Activated CD8-positive, alpha-beta memory T cell treated with anti-CD3 and anti-CD28 coated beads for 36 hours (primary cell): ENCODE measurements at regions not wholly inside any gene's neighbourhood (a gene's known extent, or its start where the extent isn't known, plus 50 kb on each side); places are given as distances from the start of the nearest gene placed in this dataset.
"Not testable (repeated sequence)": the region's sequence is repeated elsewhere in the genome, so short reads cannot be mapped to it uniquely, and the experiment has no call there.

Experiments
- CTCF ChIA-PET: fragments of 350-600 bp; sonication (Branson Sonifier 250); formaldehyde crosslinking; loops from one replicate; lab custom pipeline; 2021; ENCODE audit warnings: antibody characterized with exemption; lab: Charles Lee
- POLR2A ChIA-PET: fragments of 350-600 bp; sonication (Branson Sonifier 250); formaldehyde crosslinking; loops from one replicate; lab custom pipeline; 2021; ENCODE audit warnings: antibody characterized with exemption; lab: Charles Lee

DNA sequence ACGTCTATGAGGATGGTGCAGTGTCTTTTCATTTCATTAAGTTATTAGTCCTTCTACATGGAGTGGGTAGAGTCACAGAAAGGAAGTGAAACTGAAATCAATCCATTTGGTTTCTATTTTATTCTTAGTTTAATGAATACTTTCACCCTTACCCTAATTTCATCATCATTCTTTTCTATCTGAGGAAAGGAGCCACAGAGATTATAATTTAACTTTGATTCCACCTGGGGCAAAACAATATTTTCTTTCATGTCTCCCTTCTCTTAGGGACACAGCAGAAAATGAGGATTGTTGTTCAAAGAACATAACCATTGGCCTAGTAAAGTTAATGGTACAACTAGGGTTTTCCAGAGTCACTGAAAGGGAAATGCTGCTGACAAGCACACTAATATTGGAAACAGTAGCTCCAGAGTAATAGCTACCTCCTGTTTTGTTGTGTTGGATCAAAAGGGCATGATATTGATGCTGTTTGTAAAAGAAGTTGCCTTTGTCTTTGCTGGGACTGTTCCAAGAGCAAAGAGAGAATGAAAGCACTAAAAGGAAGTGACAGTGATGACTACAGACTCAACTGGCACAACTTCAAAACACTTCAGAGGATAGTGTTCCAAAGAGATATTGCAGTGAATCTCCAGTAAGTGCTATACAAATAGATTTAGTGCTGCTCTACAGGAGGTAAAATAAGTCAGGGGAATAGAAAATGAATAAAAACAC is 247.1 kb upstream of the PITX2 start:
- CTCF ChIA-PET: no interaction called here
- POLR2A ChIA-PET: no interaction called here

DNA sequence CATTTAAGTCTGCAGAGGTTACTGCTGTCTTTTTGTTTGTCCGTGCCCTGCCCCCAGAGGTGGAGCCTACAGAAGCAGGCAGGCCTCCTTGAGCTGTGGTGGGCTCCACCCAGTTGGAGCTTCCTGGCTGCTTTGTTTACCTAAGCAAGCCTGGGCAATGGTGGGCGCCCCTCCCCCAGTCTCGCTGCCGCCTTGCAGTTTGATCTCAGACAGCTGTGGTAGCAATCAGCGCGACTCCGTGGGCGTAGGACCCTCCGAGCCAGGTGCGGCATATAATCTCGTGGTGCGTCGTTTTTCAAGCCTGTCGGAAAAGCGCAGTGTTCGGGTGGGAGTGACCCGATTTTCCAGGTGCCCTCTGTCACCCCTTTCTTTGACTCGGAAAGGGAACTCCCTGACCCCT is 253.3 kb upstream of the PITX2 start:
- POLR2A ChIA-PET, CTCF ChIA-PET: not testable (repeated sequence)

DNA sequence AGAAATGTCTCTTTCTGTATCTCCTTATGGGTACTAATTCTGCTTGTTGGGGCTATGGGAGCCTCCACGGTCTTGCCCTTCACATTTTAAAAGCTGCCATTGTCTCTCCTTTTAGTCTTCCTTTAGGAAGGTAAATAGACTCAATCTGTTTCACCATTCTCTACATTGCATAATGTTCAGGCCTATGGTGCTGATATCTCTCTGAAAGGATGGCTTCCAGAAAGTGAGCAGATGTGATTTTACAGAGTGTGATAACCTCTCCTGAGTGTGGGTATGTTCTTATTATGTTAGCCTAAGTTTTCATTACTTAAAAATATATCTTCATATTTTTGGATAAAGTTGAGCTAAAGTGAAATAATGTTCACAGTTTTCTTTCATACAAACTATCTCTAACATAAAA is 254.0 kb upstream of the PITX2 start:
- POLR2A ChIA-PET: no interaction called here
- CTCF ChIA-PET: no interaction called here

DNA sequence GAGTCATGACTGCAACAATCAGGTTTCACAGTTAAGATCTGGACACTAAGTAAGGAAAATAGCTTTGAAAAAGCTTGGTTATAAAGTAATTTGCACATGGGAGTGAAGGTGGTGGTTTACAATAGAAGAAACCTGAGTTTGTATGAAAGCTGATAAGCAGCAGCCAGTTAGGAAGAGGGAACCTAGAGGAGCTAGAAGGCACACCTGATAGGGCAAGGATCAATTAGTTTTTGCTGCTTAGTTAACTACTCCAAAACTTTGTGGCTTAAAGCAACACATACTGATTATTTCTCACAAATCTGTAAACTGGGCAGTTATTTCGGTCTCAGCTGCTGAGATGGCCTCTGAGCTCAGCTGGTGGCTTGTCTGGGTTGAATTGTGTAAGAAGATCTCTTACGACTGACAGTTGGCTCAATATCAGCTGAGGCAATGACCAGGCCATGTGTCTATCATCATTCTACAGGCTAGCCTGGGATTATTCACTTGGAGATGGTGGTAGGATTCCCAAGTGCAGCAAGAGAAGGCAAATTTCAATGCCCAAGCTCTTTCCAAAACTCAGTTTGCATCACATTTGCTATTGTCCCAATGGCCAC is 255.0 kb upstream of the PITX2 start:
- CTCF ChIA-PET: no interaction called here
- POLR2A ChIA-PET: no interaction called here

DNA sequence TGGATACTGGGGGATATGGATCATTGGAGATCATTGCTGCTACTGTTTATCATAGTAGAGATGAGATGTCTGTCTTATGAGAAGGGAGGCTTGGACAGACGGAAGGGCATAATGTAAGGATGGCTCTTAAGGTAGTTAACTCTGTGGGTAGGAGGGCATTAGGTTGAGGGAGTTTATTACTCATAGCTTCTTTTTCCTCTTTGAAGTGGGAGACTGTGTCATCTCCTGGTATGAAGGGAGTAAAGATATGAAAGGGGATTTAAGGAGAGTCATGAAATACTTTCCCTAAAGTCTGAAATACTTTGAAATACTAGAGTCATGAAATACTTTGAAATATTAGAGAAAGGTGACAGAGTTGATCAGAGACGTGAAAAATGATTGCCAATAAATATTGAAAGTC is 255.5 kb upstream of the PITX2 start:
- ChIA-PET POLR2A (no interaction called here), CTCF (no interaction called here)

DNA sequence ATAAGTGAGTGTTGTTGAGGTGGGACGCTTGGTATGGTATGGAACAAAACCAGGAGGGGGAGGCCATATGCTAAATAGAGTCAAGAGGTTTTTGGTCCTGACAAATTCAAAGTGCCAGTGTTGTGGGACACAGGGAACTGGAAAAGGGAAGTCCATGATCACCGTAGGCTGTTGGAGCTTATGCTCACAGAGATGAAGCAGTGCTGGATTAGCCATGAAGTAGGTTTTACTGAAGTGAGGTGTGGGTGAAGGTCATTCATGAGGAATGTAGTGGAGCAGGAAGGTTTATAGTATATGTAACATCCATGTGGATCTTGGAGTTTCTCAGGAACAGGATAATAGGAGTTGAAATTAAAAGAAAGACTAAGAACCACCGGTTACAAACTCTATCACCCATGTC is 256.1 kb upstream of the PITX2 start:
- CTCF ChIA-PET: no interaction called here

DNA sequence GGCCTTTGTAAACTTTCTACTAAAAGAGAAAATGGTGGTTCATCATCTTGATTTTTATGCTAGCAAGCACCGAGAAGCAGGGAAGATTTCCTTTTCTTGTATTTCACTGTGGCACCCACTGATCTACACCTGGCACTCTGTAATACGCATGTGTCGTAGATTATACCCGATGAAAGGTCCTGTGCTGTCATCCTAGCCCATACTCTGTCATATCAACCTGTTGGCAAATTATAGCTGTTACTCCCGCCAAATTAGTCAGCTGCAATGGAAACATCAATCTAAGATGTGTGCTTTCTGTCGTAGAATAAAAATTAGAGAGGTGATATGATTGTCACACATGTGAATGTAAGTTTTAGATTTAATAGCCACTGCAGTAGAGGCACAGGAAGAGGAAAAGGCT is 263.4 kb upstream of the PITX2 start:
- POLR2A ChIA-PET: no interaction called here
- CTCF ChIA-PET: no interaction called here

More for the DNA sequence above, 256.1 kb upstream of the PITX2 start:
- POLR2A ChIA-PET: no interaction called here

DNA sequence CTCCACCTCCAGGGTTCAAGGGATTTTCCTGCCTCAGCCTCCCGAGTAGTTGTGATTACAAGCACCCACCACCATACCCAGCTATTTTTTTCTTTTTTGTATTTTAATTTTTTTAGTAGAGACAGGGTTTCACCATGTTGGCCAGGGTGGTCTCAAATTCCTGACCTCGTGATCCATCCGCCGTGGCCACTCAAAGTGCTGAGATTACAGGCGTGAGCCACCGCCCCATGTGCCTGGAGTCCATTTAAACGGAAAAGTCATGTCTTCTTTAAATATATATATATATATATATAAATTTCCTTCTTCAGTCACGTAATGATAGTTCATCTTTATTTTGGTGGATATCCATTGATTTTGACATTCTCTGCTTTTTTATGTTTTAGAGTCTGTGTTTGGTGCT is 264.0 kb upstream of the PITX2 start:
- POLR2A ChIA-PET: no interaction called here
- CTCF ChIA-PET: no interaction called here

DNA sequence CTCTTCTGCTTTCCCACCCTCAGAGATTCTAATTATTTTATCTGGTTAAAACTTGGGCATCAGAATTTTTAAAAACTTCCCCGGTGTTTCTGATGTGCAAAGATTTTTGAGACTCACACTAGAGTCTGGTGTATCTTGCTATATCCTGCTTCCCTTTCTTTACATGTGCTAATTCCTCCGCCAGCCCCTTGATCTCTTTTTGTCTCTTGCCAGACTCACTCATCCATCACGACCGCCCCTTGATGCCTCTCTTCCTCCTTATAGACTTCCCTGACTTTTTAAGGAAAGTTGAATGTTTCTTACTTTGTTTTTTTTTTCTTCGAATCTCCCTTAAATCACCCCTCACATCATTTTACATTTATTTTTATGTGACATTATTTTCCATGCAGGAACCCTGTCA is 274.9 kb upstream of the PITX2 start:
- ChIA-PET CTCF (no interaction called here), POLR2A (no interaction called here)

DNA sequence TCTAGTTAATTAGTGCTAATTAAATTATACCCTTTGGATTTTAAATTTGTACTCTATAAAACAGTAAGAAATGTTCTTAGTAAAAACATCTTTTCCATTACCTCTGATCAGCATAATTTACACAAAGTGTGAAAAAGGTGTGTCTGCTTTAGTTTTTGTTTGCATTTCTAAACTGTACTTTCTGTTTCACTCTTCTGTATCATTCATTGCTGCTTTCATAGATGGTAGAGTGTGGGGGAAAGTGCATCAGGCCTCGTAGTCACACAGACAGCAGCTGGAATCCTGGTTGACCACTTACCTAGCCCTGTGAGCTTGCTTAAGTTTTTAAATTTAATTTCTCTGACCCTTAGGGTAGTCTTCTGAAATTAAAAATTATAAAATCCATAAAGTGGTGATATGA is 275.4 kb upstream of the PITX2 start:
- CTCF ChIA-PET: no interaction called here
- POLR2A ChIA-PET: no interaction called here

DNA sequence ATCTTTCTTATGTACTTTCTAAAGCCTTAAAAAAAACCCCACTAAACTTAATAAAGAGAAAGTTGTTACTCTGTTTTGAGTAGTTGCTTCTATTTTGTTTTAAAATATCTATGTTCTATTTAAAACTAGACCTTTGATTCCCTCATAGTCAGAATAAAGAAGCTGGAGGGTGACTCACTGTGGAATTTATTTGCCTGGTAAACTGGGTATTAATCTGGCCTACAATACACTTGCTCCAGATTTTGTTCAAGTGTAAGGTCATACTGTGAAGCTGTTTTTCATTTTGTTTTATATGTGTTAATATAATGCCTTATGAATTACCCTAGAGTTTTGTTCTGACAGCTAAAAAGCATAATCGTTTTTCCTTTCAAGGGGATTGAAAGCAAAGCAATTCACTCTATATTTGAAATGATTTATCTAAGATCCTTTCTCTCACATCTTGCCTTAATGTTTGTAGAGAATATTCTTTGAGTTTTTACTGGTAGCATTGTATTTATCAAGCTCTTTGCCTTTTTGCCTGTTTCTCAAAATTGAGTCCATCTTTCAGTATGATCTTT is 277.4 kb upstream of the PITX2 start:
- ChIA-PET CTCF (no interaction called here), POLR2A (no interaction called here)

DNA sequence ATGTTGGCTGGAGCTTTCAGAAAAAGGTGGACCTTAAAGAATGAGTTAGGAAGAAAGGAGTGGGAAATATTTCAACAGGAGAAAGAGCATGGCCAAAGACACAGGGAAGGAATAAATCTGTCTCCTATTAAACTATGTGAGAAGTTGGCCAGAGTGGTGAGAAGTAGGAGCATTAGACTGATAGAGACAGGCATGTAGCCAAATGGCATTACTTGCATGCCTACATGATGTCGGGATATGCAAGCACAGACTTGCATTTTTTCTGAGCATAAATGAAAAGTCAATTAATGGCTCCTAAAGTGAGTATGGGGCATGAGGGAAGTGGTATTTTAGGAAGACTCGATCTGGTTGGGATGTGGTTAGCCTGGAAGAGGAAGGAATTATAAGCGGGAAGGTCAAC is 279.6 kb upstream of the PITX2 start:
- ChIA-PET POLR2A (no interaction called here), CTCF (no interaction called here)

DNA sequence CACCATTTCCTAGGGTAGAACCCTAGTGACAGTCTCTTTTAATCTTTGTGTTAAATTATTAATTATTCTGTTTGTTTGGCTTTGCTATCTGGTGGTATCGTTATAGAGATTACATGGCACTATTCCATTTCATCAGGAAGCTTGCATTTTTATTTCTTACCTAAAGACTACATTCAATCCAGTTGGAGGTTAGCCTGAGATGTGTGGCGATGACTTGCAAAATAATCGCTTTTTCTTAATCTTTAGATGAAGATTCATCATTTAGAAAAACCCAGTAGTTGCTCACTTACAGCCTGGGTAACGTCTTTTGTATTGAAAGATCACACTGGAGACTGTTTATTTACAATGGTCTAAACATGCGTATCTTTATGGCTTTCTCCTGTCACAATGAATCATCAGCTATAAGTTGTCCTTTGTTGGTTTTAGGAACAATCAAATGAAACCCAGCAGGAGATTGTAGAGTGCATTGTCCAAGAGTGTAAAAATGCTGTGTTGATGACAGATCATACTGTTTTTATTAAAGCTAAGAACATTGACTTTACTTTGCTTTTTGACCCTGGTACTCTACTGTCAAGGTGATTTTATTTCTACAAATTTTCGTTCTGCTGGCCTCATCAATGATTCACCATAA is 281.7 kb upstream of the PITX2 start:
- ChIA-PET POLR2A (no interaction called here), CTCF (no interaction called here)

DNA sequence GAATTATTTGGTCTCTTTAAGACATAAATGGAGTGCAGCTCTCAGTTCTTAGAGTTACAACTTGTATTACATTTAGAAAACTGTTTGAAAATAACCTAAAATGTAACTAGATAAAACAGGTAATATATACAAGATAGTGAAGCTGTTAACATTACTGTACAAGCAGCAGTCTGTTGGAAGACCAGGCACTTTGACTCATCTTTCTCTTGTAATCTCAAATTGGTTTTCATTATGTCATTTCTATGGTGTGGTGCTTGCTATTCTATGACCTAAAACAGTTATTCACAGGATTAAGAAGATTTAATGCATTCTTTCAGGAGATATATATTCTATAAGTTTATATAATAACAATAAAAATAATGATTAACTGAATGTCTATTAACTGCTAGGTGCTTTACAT is 282.5 kb upstream of the PITX2 start:
- ChIA-PET POLR2A (no interaction called here), CTCF (no interaction called here)

DNA sequence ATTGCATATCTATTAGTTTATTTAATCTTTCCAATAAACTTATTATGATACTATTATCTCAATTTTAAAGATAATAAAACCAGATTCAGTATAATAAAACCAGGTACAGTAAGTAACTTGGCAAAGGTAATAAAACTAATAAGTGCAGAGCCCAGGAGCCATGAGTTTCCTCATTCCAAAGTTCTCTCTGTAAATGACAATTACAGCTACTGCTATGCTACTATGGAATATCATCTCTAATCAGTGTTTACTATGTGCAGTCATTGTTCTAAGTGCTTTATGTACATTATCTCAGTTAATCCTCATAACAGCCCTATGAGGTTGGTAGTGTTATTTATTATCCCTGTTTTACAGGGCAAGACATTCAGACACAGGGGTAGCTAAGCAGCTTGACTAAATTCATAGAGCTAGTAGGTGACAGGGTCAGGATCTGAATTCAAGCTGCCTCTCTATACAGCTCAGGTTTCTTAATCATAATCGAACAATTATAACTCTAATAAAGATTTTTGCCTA is 285.0 kb upstream of the PITX2 start:
- ChIA-PET POLR2A (no interaction called here), CTCF (no interaction called here)

DNA sequence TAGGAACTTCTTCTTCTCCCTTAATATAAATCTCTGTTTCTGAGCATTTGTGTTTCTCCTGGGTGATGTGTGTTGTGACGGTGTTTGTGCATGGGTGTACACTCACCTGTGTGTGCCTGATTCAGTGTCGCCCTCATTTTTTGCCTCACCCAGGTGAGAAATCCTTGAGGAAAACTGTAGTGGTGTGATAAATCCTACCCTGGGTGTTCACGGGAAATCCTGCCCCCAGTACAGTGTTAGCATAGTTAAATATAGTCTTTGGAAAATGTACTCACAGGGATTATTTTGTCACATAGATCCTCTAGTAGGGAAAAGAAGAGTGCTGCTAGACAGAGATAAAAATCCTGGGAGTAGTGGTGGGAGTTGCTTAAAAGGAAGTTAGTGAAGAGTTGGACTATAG is 291.9 kb upstream of the PITX2 start:
- ChIA-PET POLR2A (no interaction called here), CTCF (no interaction called here)

DNA sequence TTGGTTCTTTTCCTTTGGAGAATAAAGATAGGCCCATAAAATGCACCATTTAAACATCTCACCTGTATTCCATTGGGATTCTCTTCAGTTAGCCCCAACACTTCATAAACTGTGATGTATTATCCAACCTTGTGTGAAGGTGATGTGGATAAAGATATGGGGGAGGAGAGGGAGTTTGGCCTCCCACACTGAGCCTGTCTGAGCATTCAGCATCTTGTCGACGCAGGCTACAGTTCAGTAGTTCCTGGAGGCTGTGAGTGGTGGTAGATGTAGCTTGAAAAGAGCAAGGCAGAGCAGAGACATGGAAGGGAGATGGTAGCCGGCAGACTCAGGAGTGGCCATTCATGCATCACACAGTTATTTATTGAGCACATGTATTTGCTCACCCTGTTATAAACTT is 292.4 kb upstream of the PITX2 start:
- ChIA-PET CTCF (no interaction called here), POLR2A (no interaction called here)

DNA sequence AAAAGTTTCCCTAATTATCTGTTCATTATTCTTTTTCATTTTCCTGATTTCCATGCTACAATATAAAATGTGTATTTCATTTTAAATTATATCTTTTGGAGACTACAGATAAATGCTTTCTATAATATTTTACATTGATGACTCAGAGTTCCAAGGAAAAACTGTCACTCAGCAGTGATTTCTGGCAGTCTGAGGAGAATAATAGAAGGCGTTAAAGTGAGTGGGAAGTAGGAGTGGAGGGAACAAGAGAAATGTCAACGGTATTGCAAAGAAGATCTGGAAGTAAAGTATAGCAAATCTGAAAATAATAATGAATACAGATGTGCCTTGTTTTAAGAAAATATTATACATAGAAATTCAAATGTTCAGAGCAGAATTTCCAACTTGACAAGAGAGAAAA is 293.6 kb upstream of the PITX2 start:
- POLR2A ChIA-PET: no interaction called here

DNA sequence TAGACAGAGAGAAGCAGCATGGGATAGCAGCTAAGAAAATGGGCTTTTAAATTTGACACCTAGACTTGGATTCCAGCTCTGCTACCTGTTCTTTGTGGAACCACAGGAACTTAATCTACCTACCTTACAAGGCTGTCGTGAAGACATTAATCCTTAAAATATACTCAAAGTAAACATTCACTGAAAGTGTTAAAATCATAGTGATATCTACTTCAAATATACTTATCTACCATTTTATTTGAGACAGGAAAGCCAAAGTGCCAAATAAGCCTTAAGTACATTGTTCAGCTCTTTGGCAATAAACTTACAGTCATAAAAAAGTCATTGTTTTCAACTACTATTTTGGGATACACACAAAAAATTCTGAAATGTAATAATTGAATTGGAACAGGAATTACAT is 295.0 kb upstream of the PITX2 start:
- ChIA-PET POLR2A (no interaction called here), CTCF (no interaction called here)

More for the DNA sequence above, 293.6 kb upstream of the PITX2 start:
- CTCF ChIA-PET: interaction anchor here (0.6 kb wide), 1 partner anchor 12 kb away, joined by 3 read pairs; no protein-coding TSS in a partner anchor

DNA sequence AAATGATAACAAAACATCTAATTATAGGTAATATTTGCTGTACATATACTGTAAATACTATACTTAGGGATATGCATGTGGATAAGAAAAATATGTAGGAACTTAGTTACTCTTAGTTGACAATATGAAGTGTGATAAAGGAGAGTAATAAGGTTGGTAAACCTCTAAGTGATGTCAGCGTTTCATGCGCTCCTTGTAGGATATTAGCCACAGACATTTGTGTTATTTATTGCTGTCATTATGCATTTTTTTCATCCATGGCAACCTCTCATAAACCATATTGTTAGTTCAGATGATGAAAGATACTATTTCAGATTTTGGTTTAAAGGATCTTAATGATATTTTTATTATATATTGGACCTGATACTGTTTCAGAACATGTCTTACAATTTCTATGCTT is 298.1 kb upstream of the PITX2 start:
- ChIA-PET POLR2A (no interaction called here), CTCF (no interaction called here)

DNA sequence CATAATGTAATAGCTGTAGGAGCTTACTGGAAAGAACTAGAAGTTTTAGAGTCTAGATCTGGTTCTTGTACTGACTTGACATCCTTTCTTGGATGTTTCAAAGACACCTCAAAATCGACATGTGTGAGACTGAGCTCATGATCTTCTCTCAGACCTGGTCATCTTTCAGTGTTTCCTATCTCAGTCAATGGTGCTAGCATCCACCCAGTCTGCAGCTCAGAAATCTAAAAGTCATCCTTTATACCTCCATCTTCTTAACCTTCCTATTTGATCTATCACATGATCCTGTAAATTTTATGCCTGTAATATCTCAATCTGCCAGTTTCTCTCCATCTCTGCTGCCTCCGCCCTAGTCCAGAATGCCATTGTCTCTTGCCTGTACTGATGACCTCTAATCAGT is 301.9 kb upstream of the PITX2 start:
- POLR2A ChIA-PET: no interaction called here
- CTCF ChIA-PET: no interaction called here
